SK-N-MC (cell line): ENCODE measurements at regions not wholly inside any gene's neighbourhood (a gene's known extent, or its start where the extent isn't known, plus 50 kb on each side); places are given as distances from the start of the nearest gene placed in this dataset.
"Not testable (repeated sequence)": the region's sequence is repeated elsewhere in the genome, so short reads cannot be mapped to it uniquely, and the experiment has no call there.

Experiments used
- EZH2 ChIP-seq: fragments of 200-600 bp; sonication (generic); IDR thresholded peaks from one replicate; pipeline ENCODE4 v1.6.1; 2017; ENCODE audit warnings: antibody characterized with exemption
- FOXP2 ChIP-seq: optimal IDR thresholded peaks from 2 replicates; pipeline ENCODE3; 2011; ENCODE audit warnings: mild to moderate bottlenecking, moderate library complexity; ENCODE audit not compliant: insufficient read depth; ENCODE audit errors: extremely low read length, control extremely low read depth
- POLR2AphosphoS5 ChIP-seq: IDR thresholded peaks from 2 replicates; pipeline ENCODE4 v1.6.1; 2012; ENCODE audit warnings: mild to moderate bottlenecking, low read depth, low read length, borderline replicate concordance

- TF ChIP-seq EZH2, POLR2AphosphoS5, FOXP2: not testable (repeated sequence)
These were observed 1078.5 kb upstream of the FAM98A start for GRCh38 chr2:34677591-34677990.
